Esophagus (tissue), 2 donors: ENCODE measurements at regions not wholly inside any gene's neighbourhood (a gene's known extent, or its start where the extent isn't known, plus 50 kb on each side); places are given as distances from the start of the nearest gene placed in this dataset.

ENCODE experiments used
- H3K27ac ChIP-seq, 2 donors: one replicate each; pipeline ENCODE4 v1.5.1; 2013; ENCODE audit warnings: low read depth in 2 of 2, mild to moderate bottlenecking in 2 of 2, inconsistent platforms in 1 of 2, low read length in 1 of 2, moderate library complexity in 1 of 2
- H3K27me3 ChIP-seq, 2 donors: one replicate each; pipeline ENCODE4 v1.6.1; 2013; ENCODE audit warnings: low read length in 2 of 2, control low read depth in 1 of 2, mild to moderate bottlenecking in 1 of 2; ENCODE audit not compliant: insufficient read depth in 2 of 2, control insufficient read depth in 1 of 2
- H3K36me3 ChIP-seq, 2 donors: one replicate each; pipeline ENCODE4 v1.6.1; 2013; ENCODE audit warnings: low read length in 1 of 2; ENCODE audit not compliant: control insufficient read depth in 2 of 2, insufficient read depth in 2 of 2
- H3K4me1 ChIP-seq, 2 donors: one replicate each; pipeline ENCODE4 v1.6.1; 2013; ENCODE audit warnings: low read length in 1 of 2; ENCODE audit not compliant: control insufficient read depth in 2 of 2, insufficient read depth in 2 of 2
- H3K4me3 ChIP-seq, 2 donors: one replicate each; pipeline ENCODE4 v1.5.1; 2013; ENCODE audit warnings: low read length in 2 of 2, mild to moderate bottlenecking in 2 of 2, low read depth in 1 of 2, moderate library complexity in 1 of 2
- H3K9me3 ChIP-seq, 2 donors: one replicate each; pipeline ENCODE4 v1.6.1; 2013; ENCODE audit warnings: mild to moderate bottlenecking in 2 of 2, low read depth in 1 of 2, low read length in 1 of 2, moderate library complexity in 1 of 2; ENCODE audit not compliant: control insufficient read depth in 2 of 2, insufficient read depth in 1 of 2
- WGBS, 2 donors: extraction: QIAGEN DNeasy Blood & Tissue Kit; methylation state at CpG; one replicate each; pipeline ENCODE4 v1.1.7; 2013; 5-methylcytosine and 5-hydroxymethylcytosine counted together
- donor health status: healthy with polysubstance abuse.
- donor health status: Bipolar disorder and iron deficiency.

DNA sequence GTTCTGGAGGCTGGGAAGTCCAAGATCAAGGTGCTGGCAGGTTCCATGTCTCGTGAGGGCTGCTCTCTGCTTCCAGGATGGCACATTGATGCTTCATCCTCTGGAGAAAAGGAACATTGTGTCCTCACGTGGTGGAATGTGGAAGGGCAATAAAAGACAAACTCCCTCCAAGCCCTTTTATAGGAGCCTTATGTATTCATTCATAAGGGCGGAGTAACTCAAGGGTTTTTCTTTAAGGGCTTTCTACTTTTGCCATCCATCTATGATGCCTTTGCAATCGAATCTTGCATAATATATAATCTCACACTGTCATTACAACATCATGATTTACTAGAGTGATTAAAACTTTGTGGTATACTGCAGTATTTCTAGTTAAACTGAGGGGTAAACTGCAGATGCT lies 132.7 kb upstream of the DDHD1 start:
- Histone ChIP-seq H3K27ac (no peak overlapping the region), H3K27me3 (no peaks in the 10 kb centered on the region), H3K36me3 (no peaks in the 10 kb centered on the region), H3K4me3 (no peak overlapping the region), H3K9me3 (peaks cover 0 to 2% of the 10 kb centered on the region in 2 donors), H3K4me1 (no peaks in the 10 kb centered on the region)
- 66 to 68% methylated on average over 4 of the region's 4 CpGs for WGBS, 2 donors

DNA sequence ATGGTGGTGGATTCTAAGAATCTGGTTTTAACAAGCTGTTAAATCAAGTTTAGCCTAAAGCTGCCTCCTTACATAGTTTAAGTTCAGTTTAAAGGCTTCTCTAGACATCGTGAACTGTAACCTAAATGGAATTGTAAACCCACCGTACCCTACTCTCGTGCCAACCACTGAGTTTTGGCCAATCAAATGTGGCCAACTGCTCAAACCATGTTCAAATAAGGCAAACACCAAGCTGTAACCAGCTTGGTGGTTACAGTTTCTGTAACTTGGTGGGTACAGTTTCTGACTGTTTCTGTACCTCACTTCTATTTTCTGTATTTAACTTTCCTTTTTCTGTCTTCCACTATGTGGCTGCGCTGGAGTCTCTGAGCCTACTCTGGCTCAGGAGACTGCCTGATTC lies 131.9 kb upstream of the DDHD1 start:
- H3K27ac ChIP-seq, result no peak overlapping the region
- H3K36me3 ChIP-seq, result no peaks in the 10 kb centered on the region
- H3K4me1 ChIP-seq, result no peaks in the 10 kb centered on the region
- H3K4me3 ChIP-seq, result no peak overlapping the region
- peaks cover 0 to 2% of the 10 kb centered on the region in 2 donors for H3K9me3 ChIP-seq
- no peaks in the 10 kb centered on the region for H3K27me3 ChIP-seq
- 91 to 93% methylated on average over 4 of the region's 4 CpGs for WGBS, 2 donors

DNA sequence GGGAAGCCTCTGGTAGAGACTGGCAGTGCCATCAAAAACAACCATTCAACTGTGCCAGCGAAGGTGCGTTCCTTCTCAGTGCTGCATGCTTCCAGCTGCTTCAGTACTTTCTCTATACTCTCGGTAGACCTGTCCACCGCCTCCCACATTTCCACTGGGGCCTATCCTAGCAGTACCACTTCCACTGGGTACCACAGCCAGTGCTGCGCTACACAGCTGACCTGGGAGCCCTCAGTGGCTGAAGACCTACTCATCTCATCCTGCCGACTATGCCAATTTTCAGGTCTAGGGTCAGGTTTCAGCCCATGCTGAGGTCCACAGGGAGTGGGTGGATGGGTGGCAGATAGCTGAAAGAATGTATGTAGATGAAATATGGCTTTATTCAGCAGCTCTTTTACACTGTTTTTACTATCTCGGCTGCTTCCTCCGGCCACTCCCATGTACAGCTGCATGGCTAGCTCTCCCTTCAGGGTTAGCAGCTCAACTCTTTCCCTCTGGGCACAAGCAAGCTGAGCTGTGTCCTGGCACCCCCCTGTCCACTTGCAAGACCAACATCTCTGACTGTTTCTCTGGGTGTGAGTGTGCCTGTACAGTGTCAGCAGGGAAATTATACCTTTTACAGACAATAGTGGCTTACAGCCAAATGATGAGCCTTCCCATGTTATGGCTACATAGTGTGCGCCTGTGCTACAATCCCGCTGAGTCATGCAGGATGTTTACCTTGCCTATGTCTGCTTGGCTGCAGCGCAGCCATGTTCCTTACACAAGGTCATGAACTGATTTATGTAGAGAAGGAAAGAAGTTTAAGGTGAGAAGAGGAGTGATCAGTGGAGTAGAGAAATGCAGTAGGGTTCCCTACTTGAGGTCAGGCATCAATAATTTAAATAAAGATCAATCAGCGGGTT lies 125.7 kb upstream of the DDHD1 start:
- Histone ChIP-seq H3K4me3 (no peak overlapping the region), H3K9me3 (peaks cover 0 to 4% of the 10 kb centered on the region in 2 donors)
- 83 to 91% methylated on average over 12 of the region's 12 CpGs for WGBS, 2 donors

DNA sequence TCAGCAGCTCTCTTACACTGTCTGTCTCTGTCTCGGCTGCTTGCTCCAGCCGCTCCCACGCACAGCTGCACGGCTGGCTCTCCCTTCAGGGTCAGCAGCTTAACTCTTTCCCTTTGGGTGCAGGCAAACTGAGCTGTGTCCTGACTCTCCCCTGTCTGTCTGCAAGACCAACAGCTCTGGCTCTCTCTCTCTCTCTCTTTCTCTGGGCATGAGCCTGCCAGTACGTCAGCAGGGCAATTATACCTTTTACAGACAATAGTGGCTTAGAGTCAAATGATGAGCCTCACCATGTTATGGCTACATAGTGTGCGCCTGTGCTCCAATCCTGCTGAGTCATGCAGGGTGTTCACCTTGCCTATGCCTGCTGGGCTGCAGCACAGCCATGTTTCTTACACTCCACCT lies 120.5 kb upstream of the DDHD1 start:
- WGBS, 2 donors, result 68 to 76% methylated on average over 6 of the region's 6 CpGs
- Histone ChIP-seq H3K27ac (no peak overlapping the region), H3K4me1 (no peaks in the 10 kb centered on the region), H3K4me3 (no peak overlapping the region), H3K27me3 (no peaks in the 10 kb centered on the region), H3K36me3 (no peaks in the 10 kb centered on the region), H3K9me3 (peaks cover 0 to 4% of the 10 kb centered on the region in 2 donors)

More for the DNA sequence above, 125.7 kb upstream of the DDHD1 start:
- no peaks in the 10 kb centered on the region for H3K36me3 ChIP-seq
- no peaks in the 10 kb centered on the region for H3K27me3 ChIP-seq
- H3K4me1 ChIP-seq, result no peaks in the 10 kb centered on the region
- H3K27ac ChIP-seq, result no peak overlapping the region

DNA sequence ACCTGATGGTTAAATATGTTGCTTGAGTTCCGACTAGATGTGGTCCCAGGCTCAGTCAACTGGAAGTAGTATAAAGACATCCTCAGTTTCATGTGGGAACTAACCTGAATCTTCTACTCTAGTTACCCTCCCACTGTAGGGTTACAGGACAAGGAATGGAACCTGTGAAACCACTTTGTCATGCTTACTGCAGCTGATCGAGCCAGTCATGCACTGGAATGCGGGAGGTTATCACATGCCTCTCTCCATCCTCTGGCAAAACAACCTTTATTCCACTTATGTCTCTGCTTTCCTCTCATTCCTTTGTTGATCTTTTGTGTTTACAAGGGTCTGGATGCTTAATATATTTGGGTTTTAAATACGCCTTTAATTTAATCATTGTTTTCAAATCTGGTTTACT lies 111.9 kb upstream of the DDHD1 start:
- Histone ChIP-seq H3K27me3 (no peaks in the 10 kb centered on the region), H3K4me3 (no peak overlapping the region), H3K4me1 (no peaks in the 10 kb centered on the region), H3K9me3 (no peaks in the 10 kb centered on the region), H3K36me3 (no peaks in the 10 kb centered on the region), H3K27ac (no peak overlapping the region)
- WGBS, 2 donors, result 88 to 91% methylated on average over 4 of the region's 4 CpGs

DNA sequence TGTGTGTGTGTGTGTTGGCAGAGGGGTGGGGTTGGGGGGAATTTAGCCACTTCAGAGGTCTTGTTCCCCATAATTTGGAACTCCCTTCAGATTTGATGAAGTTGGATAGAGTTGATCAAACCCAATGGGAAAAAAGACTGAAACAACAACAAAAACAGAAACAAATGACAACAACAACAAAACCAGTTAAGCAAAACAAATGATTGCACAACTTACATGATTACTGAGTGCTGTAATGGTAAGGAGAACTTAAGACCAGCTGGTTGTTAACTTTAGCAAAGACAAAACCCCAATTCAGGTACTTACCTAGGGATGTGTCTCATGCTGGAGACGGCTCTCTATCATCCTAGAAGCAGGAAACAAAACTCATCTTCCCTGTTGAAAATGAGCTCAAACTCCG lies 107.8 kb upstream of the DDHD1 start:
- H3K4me1 ChIP-seq, result no peaks in the 10 kb centered on the region
- H3K36me3 ChIP-seq, result no peaks in the 10 kb centered on the region
- H3K27me3 ChIP-seq, result no peaks in the 10 kb centered on the region
- no peak overlapping the region for H3K27ac ChIP-seq
- H3K4me3 ChIP-seq, result no peak overlapping the region
- H3K9me3 ChIP-seq, result no peaks in the 10 kb centered on the region
- WGBS, 2 donors, result 88 to 89% methylated on average over 2 of the region's 2 CpGs

DNA sequence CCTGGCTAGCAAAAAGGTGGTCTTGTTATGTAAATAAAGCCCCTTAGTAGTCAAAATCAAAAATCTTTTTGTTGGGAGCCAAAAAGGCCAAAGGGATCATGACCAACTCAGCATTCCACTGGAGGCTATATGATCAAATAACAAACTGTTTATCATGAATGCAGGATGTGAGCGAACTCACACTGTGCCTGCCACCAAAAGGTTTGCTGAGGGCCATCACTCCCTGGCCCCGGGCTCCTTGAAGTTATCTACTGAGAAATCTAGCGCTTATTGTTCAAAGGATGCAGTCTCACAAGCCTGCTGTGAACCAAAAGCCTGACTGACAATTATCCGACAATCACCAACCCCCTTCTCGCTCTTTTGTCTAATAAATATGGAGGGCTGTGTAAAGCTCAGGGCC lies 107.2 kb upstream of the DDHD1 start:
- H3K27me3 ChIP-seq, result no peaks in the 10 kb centered on the region
- no peaks in the 10 kb centered on the region for H3K9me3 ChIP-seq
- 78 to 82% methylated on average over 5 of the region's 5 CpGs for WGBS, 2 donors
- no peaks in the 10 kb centered on the region for H3K4me1 ChIP-seq
- no peaks in the 10 kb centered on the region for H3K36me3 ChIP-seq
- H3K27ac ChIP-seq, result no peak overlapping the region
- no peak overlapping the region for H3K4me3 ChIP-seq

DNA sequence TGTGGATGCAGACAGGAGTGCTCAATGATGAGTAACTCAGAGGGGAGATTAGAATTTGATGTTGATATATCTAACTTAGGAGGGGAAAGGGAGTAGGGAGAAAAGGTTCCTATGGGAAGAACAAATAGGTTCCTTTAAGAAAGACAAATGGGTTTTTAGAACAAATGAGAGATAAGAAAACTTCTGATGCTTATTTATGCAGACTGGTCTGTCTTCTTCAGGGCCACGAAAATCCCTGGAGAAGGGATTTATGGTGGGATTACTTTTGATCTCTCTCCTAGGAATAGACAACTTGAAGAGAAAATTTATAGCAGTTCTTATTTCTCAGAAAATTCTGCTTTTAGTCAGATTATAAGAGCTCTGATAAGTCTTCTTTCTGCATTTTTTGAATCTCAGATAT lies 99.0 kb upstream of the DDHD1 start:
- H3K36me3 ChIP-seq, result no peaks in the 10 kb centered on the region
- no peaks in the 10 kb centered on the region for H3K4me1 ChIP-seq
- no peak overlapping the region for H3K4me3 ChIP-seq
- WGBS, 2 donors, result 53 to 58% methylated on average over 1 of the region's 1 CpG
- H3K27ac ChIP-seq, result no peak overlapping the region
- H3K27me3 ChIP-seq, result no peaks in the 10 kb centered on the region
- H3K9me3 ChIP-seq, result no peaks in the 10 kb centered on the region

DNA sequence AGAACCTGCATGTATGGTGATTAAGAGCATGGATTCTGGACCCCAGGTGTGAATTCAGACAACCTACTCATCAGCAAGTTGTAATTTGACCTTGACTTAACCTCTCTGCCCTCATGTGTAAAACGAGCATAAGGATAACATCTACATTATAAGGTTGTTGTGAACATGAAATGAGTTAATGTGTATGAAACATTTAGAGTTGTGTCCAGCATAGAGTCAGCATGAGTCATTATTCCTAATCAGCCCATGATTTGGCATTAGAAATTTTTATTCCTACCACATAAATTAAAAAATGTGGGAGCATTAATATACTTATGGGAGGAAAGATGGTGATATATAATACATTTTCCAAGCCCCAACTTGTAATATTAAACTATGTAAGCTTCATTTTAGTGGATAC lies 95.9 kb upstream of the DDHD1 start:
- H3K4me1 ChIP-seq, result no peaks in the 10 kb centered on the region
- no peaks in the 10 kb centered on the region for H3K9me3 ChIP-seq
- H3K4me3 ChIP-seq, result no peak overlapping the region
- no peaks in the 10 kb centered on the region for H3K27me3 ChIP-seq
- H3K36me3 ChIP-seq, result no peaks in the 10 kb centered on the region
- H3K27ac ChIP-seq, result no peak overlapping the region
- 27% methylated on average over 1 of the region's 1 CpG for WGBS, 2 donors
